HEK293T (cell line): ENCODE measurements at regions not wholly inside any gene's neighbourhood (a gene's known extent, or its start where the extent isn't known, plus 50 kb on each side); places are given as distances from the start of the nearest gene placed in this dataset.
"Not testable (repeated sequence)": the region's sequence is repeated elsewhere in the genome, so short reads cannot be mapped to it uniquely, and the experiment has no call there.

Source experiments
- PKNOX1 ChIP-seq: fragments of 450-650 bp; IDR thresholded peaks from 2 replicates; pipeline ENCODE4 v1.6.1; 2016
- SP1 ChIP-seq: fragments of 450-650 bp; IDR thresholded peaks from 2 replicates; pipeline ENCODE4 v1.6.1; 2017

- not testable (repeated sequence) for TF ChIP-seq PKNOX1, SP1
Observed at GRCh38 chr5:124611262-124611661, 135.2 kb downstream of the ZNF608 start.
